ENCODE measurements at regions not wholly inside any gene's neighbourhood (a gene's known extent, or its start where the extent isn't known, plus 50 kb on each side); places are given as distances from the start of the nearest gene placed in this dataset.
"Not testable (repeated sequence)": the region's sequence is repeated elsewhere in the genome, so short reads cannot be mapped to it uniquely, and the experiment has no call there.

GRCh38 chr9:19637084-19637483 lies 151.8 kb downstream of the SLC24A2 start:
- Histone ChIP-seq H3K27me3 (ENCODE audit: control insufficient read depth, insufficient read depth, low read length) (no peaks in the 10 kb centered on the region), H3K9me3 (ENCODE audit: control insufficient read depth, insufficient read depth, low read length) (no peaks in the 10 kb centered on the region), H3K36me3 (ENCODE audit: control insufficient read depth, insufficient read depth, low read length) (no peaks in the 10 kb centered on the region), H3K4me3 (ENCODE audit: low read length) (no peak overlapping the region), H3K27ac (ENCODE audit: low read length) (no peak overlapping the region), H3K4me1 (ENCODE audit: control insufficient read depth, insufficient read depth, low read length) (no peaks in the 10 kb centered on the region)
- WGBS (ENCODE audit: insufficient coverage, insufficient read length): no CpG with 5 or more reads among the region's 5 CpGs
- DNase-seq (ENCODE audit: low read depth, low spot score): no peak

DNA sequence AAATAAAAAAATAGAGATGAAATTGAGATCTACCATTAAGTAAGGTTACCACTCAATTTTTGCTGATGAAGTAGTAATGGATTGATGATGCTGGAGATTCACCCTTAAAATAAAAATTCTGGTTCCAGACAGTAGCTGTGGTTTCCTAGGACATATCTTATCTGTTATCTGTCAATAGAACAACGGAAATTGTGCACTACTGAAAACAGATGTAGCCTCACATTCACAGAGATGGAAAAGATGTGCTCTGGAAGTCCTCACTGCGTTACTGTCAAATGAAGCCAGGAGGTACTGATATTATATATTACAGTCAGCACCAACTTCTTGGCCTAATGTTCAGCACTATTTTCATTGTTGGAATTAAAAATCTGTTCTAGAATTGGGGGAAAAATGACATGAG lies 154.0 kb downstream of the SLC24A2 start:
- H3K4me3 ChIP-seq (ENCODE audit: low read length): no peak overlapping the region
- no peaks in the 10 kb centered on the region for H3K27me3 ChIP-seq (ENCODE audit: control insufficient read depth, insufficient read depth, low read length)
- H3K9me3 ChIP-seq (ENCODE audit: control insufficient read depth, insufficient read depth, low read length): no peaks in the 10 kb centered on the region
- no peak for DNase-seq (ENCODE audit: low read depth, low spot score)
- no peak overlapping the region for H3K27ac ChIP-seq (ENCODE audit: low read length)
- H3K4me1 ChIP-seq (ENCODE audit: control insufficient read depth, insufficient read depth, low read length): no peaks in the 10 kb centered on the region; the same call in 1 of the 2 replicates
- H3K36me3 ChIP-seq (ENCODE audit: control insufficient read depth, insufficient read depth, low read length): no peaks in the 10 kb centered on the region
- no CpG with 5 or more reads among the region's 2 CpGs for whole genome bisulfite sequencing (ENCODE audit: insufficient coverage, insufficient read length)

- Histone ChIP-seq H3K36me3 (ENCODE audit: control insufficient read depth, insufficient read depth, low read length) (no peaks in the 10 kb centered on the region), H3K9me3 (ENCODE audit: control insufficient read depth, insufficient read depth, low read length) (no peaks in the 10 kb centered on the region), H3K27me3 (ENCODE audit: control insufficient read depth, insufficient read depth, low read length) (no peaks in the 10 kb centered on the region), H3K4me3 (ENCODE audit: low read length) (no peak overlapping the region), H3K4me1 (ENCODE audit: control insufficient read depth, insufficient read depth, low read length) (no peaks in the 10 kb centered on the region; the same call in 1 of the 2 replicates), H3K27ac (ENCODE audit: low read length) (no peak overlapping the region)
- no peak for DNase-seq (ENCODE audit: low read depth, low spot score)
- WGBS (ENCODE audit: insufficient coverage, insufficient read length): no CpG with 5 or more reads among the region's 3 CpGs
Observed at GRCh38 chr9:19631181-19631580, 157.7 kb downstream of the SLC24A2 start.

GRCh38 chr9:19630760-19631159 lies 158.1 kb downstream of the SLC24A2 start:
- DNase-seq (ENCODE audit: low read depth, low spot score): no peak
- WGBS (ENCODE audit: insufficient coverage, insufficient read length): no CpG with 5 or more reads among the region's 4 CpGs
- Histone ChIP-seq H3K4me1 (ENCODE audit: control insufficient read depth, insufficient read depth, low read length) (no peaks in the 10 kb centered on the region; the same call in 1 of the 2 replicates), H3K4me3 (ENCODE audit: low read length) (no peak overlapping the region), H3K27me3 (ENCODE audit: control insufficient read depth, insufficient read depth, low read length) (no peaks in the 10 kb centered on the region), H3K36me3 (ENCODE audit: control insufficient read depth, insufficient read depth, low read length) (no peaks in the 10 kb centered on the region), H3K27ac (ENCODE audit: low read length) (no peak overlapping the region), H3K9me3 (ENCODE audit: control insufficient read depth, insufficient read depth, low read length) (no peaks in the 10 kb centered on the region)

DNA sequence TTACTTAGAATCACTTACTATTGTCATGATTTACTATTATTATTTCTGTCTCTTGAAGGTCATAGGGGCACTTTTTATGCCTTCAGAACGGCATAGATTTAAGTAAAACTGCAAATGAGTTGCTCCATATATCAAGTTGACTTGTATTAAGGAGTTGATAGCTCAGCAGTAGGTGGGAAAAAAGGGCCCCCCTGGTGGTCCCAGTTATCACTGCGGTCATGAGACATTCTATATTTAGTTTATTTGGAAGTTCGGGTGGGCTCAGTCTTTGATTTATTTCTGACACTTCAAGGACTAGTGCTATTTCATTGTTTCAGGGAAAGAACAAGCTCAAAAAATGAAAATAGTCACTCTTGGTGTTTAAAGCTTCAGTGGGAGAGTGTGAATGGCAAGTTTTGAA lies 159.3 kb downstream of the SLC24A2 start:
- no CpG with 5 or more reads among the region's 3 CpGs for WGBS (ENCODE audit: insufficient coverage, insufficient read length)
- no peak for DNase-seq (ENCODE audit: low read depth, low spot score)
- Histone ChIP-seq H3K9me3 (ENCODE audit: control insufficient read depth, insufficient read depth, low read length) (no peaks in the 10 kb centered on the region), H3K27ac (ENCODE audit: low read length) (no peak overlapping the region), H3K27me3 (ENCODE audit: control insufficient read depth, insufficient read depth, low read length) (no peaks in the 10 kb centered on the region), H3K36me3 (ENCODE audit: control insufficient read depth, insufficient read depth, low read length) (no peaks in the 10 kb centered on the region), H3K4me1 (ENCODE audit: control insufficient read depth, insufficient read depth, low read length) (no peaks in the 10 kb centered on the region; the same call in 1 of the 2 replicates), H3K4me3 (ENCODE audit: low read length) (no peak overlapping the region)

- H3K9me3 ChIP-seq (ENCODE audit: control insufficient read depth, insufficient read depth, low read length); H3K36me3 ChIP-seq (ENCODE audit: control insufficient read depth, insufficient read depth, low read length); H3K27ac ChIP-seq (ENCODE audit: low read length); H3K27me3 ChIP-seq (ENCODE audit: control insufficient read depth, insufficient read depth, low read length); H3K4me1 ChIP-seq (ENCODE audit: control insufficient read depth, insufficient read depth, low read length); DNase-seq (ENCODE audit: low read depth, low spot score); H3K4me3 ChIP-seq (ENCODE audit: low read length): not testable (repeated sequence)
- WGBS (ENCODE audit: insufficient coverage, insufficient read length): no CpG with 5 or more reads among the region's 1 CpG
Observed at GRCh38 chr9:19625426-19625825, 163.4 kb downstream of the SLC24A2 start.

DNA sequence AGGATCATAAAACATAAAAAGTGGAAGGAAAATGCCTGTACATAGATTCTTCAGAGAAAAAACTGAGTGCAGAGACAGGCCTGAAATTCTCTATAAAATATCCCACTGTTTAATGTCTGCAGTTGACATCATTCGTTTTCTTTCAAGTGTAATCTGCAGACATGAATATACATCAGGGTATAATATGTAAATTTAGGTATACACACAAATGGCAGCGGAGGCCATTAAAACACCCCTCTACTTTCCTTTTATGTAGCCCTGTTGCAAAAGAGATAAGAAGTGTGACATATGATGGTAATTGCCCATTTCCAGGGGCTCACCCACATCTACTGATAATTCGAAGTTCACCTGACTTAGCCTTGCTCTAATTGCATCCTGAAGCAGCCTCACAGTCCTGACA lies 164.3 kb downstream of the SLC24A2 start:
- Histone ChIP-seq H3K9me3 (ENCODE audit: control insufficient read depth, insufficient read depth, low read length) (no peaks in the 10 kb centered on the region), H3K27ac (ENCODE audit: low read length) (no peak overlapping the region), H3K4me3 (ENCODE audit: low read length) (no peak overlapping the region), H3K27me3 (ENCODE audit: control insufficient read depth, insufficient read depth, low read length) (no peaks in the 10 kb centered on the region), H3K4me1 (ENCODE audit: control insufficient read depth, insufficient read depth, low read length) (no peaks in the 10 kb centered on the region; the same call in 1 of the 2 replicates), H3K36me3 (ENCODE audit: control insufficient read depth, insufficient read depth, low read length) (no peaks in the 10 kb centered on the region)
- no peak for DNase-seq (ENCODE audit: low read depth, low spot score)
- WGBS (ENCODE audit: insufficient coverage, insufficient read length): no CpG with 5 or more reads among the region's 3 CpGs

DNA sequence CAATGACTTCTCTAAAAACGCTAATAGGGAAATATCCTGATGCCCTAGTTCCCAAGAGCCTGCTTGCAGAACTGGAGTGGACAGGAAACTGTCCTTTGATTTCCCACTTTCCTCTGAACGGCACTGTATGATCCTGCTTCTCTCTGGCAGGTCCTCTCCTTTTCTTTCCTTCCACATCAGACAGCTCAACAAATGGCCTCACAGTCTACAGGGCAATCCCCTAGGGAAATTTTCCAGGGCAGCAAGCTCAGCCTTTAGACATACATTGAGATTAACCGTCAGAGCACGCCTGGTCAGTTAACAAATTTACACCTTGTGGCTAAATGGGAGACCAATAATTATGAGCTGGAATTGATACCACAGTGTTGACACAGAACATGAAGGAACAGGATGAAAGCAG lies 164.9 kb downstream of the SLC24A2 start:
- Histone ChIP-seq H3K27me3 (ENCODE audit: control insufficient read depth, insufficient read depth, low read length) (no peaks in the 10 kb centered on the region), H3K27ac (ENCODE audit: low read length) (no peak overlapping the region), H3K4me3 (ENCODE audit: low read length) (no peak overlapping the region), H3K4me1 (ENCODE audit: control insufficient read depth, insufficient read depth, low read length) (no peaks in the 10 kb centered on the region; the same call in 1 of the 2 replicates), H3K9me3 (ENCODE audit: control insufficient read depth, insufficient read depth, low read length) (no peaks in the 10 kb centered on the region), H3K36me3 (ENCODE audit: control insufficient read depth, insufficient read depth, low read length) (no peaks in the 10 kb centered on the region)
- WGBS (ENCODE audit: insufficient coverage, insufficient read length): no CpG with 5 or more reads among the region's 4 CpGs
- no peak for DNase-seq (ENCODE audit: low read depth, low spot score)

- H3K4me3 ChIP-seq (ENCODE audit: low read length): no peak overlapping the region
- no peak for DNase-seq (ENCODE audit: low read depth, low spot score)
- no CpG with 5 or more reads among the region's 4 CpGs for WGBS (ENCODE audit: insufficient coverage, insufficient read length)
- H3K36me3 ChIP-seq (ENCODE audit: control insufficient read depth, insufficient read depth, low read length): no peaks in the 10 kb centered on the region
- no peaks in the 10 kb centered on the region for H3K9me3 ChIP-seq (ENCODE audit: control insufficient read depth, insufficient read depth, low read length)
- H3K27ac ChIP-seq (ENCODE audit: low read length): no peak overlapping the region
- H3K27me3 ChIP-seq (ENCODE audit: control insufficient read depth, insufficient read depth, low read length): no peaks in the 10 kb centered on the region
- peaks cover 3% of the 10 kb centered on the region; the same call in 1 of the 2 replicates for H3K4me1 ChIP-seq (ENCODE audit: control insufficient read depth, insufficient read depth, low read length)
Observed at GRCh38 chr9:19620326-19620725, 168.5 kb downstream of the SLC24A2 start.

GRCh38 chr9:19619221-19619620 lies 169.6 kb downstream of the SLC24A2 start:
- Histone ChIP-seq H3K36me3 (ENCODE audit: control insufficient read depth, insufficient read depth, low read length) (no peaks in the 10 kb centered on the region), H3K4me3 (ENCODE audit: low read length) (no peak overlapping the region), H3K27ac (ENCODE audit: low read length) (no peak overlapping the region), H3K27me3 (ENCODE audit: control insufficient read depth, insufficient read depth, low read length) (no peaks in the 10 kb centered on the region), H3K4me1 (ENCODE audit: control insufficient read depth, insufficient read depth, low read length) (peaks cover 3% of the 10 kb centered on the region; the same call in 1 of the 2 replicates), H3K9me3 (ENCODE audit: control insufficient read depth, insufficient read depth, low read length) (no peaks in the 10 kb centered on the region)
- WGBS (ENCODE audit: insufficient coverage, insufficient read length): no CpG with 5 or more reads among the region's 7 CpGs
- DNase-seq (ENCODE audit: low read depth, low spot score): no peak

DNA sequence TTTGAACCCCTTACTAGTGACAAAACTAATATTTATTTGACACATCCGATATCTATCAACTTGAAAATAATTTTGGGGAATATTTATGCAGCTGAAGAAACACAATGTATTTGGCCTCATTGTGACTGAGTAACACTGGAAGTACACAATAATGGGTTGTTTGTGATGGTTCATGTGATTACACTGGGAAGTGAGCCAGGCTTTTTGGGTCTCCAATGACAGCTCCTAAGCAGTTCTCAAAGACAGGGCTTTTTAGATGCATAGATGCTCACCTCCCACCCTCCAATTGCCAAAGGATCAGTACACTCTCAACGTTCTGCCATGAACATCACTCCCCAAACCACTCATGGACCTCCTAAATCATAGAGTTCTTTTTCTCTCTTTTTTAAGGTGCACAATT lies 170.0 kb downstream of the SLC24A2 start:
- no peaks in the 10 kb centered on the region for H3K9me3 ChIP-seq (ENCODE audit: control insufficient read depth, insufficient read depth, low read length)
- no peak overlapping the region for H3K4me3 ChIP-seq (ENCODE audit: low read length)
- WGBS (ENCODE audit: insufficient coverage, insufficient read length): no CpG with 5 or more reads among the region's 2 CpGs
- no peak for DNase-seq (ENCODE audit: low read depth, low spot score)
- peaks cover 3% of the 10 kb centered on the region; the same call in 1 of the 2 replicates for H3K4me1 ChIP-seq (ENCODE audit: control insufficient read depth, insufficient read depth, low read length)
- H3K27ac ChIP-seq (ENCODE audit: low read length): no peak overlapping the region
- H3K36me3 ChIP-seq (ENCODE audit: control insufficient read depth, insufficient read depth, low read length): no peaks in the 10 kb centered on the region
- no peaks in the 10 kb centered on the region for H3K27me3 ChIP-seq (ENCODE audit: control insufficient read depth, insufficient read depth, low read length)
